HEK293T (cell line): ENCODE measurements at regions not wholly inside any gene's neighbourhood (a gene's known extent, or its start where the extent isn't known, plus 50 kb on each side); places are given as distances from the start of the nearest gene placed in this dataset.

Source experiments
- BHLHE40 ChIP-seq: fragments of 450-650 bp; IDR thresholded peaks from 2 replicates; pipeline ENCODE4 v1.6.1; 2016; ENCODE audit warnings: mild to moderate bottlenecking, moderate library complexity, borderline replicate concordance
- ELF4 ChIP-seq: fragments of 450-650 bp; IDR thresholded peaks from 2 replicates; pipeline ENCODE4 v1.6.1; 2017; ENCODE audit warnings: antibody characterized with exemption
- FOXA1 ChIP-seq: fragments of 450-650 bp; IDR thresholded peaks from 2 replicates; pipeline ENCODE4 v1.6.1; 2016; ENCODE audit warnings: mild to moderate bottlenecking
- FOXK2 ChIP-seq: fragments of 450-650 bp; IDR thresholded peaks from 2 replicates; pipeline ENCODE4 v1.6.1; 2016; ENCODE audit warnings: mild to moderate bottlenecking
- FOXM1 ChIP-seq: fragments of 450-650 bp; IDR thresholded peaks from 2 replicates; pipeline ENCODE4 v1.6.1; 2017; ENCODE audit warnings: mild to moderate bottlenecking, borderline replicate concordance
- L3MBTL2 ChIP-seq: fragments of 450-650 bp; conservative IDR thresholded peaks from 2 replicates; pipeline ENCODE4 v1.6.1; 2016; ENCODE audit warnings: mild to moderate bottlenecking
- LEF1 ChIP-seq: fragments of 450-650 bp; IDR thresholded peaks from 2 replicates; pipeline ENCODE4 v1.6.1; 2017; ENCODE audit warnings: mild to moderate bottlenecking, borderline replicate concordance
- NFRKB ChIP-seq: fragments of 450-650 bp; IDR thresholded peaks from 2 replicates; pipeline ENCODE4 v1.6.1; 2016; ENCODE audit warnings: mild to moderate bottlenecking, moderate library complexity
- SP1 ChIP-seq: fragments of 450-650 bp; IDR thresholded peaks from 2 replicates; pipeline ENCODE4 v1.6.1; 2017
- TARDBP ChIP-seq: fragments of 450-650 bp; IDR thresholded peaks from 2 replicates; pipeline ENCODE4 v1.6.1; 2016
- TF ChIP-seq, protein P1 (sequence below): fragments of 450-650 bp; IDR thresholded peaks from 2 replicates; pipeline ENCODE4 v1.6.1; 2016

DNA sequence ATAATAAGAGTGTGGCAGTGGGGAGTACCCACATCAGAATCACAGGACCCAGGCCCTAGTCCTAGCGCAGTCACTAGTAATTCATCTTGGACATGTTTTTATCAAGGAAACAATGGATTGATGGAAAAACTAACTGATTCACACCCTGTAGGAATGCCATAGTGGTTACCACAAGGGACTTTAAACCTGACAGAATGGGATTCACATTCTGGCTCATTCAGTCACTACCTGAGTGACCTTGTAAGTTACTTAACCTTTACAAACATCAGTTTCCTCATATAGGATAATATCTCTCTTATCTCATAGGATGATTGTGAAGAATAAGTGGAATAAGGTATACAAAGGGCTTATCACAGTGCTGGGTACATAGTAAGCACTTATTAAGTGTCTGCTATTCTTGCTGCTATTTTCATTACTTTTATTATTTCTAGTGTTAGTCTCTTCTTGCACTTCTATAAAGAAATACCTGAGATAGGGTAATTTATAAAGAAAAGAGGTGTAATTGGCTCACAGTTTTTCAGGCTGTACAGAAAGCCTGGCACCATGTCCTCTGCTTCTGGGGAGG is 247.5 kb upstream of the KLF3 start:
- TF ChIP-seq ELF4 (no peak), SP1 (no peak), BHLHE40 (no peak), TARDBP (no peak), FOXA1 (no peak), FOXM1 (no peak), NFRKB (no peak), L3MBTL2 (no peak), FOXK2 (no peak), LEF1 (no peak)
- TF ChIP-seq, protein P1, sequence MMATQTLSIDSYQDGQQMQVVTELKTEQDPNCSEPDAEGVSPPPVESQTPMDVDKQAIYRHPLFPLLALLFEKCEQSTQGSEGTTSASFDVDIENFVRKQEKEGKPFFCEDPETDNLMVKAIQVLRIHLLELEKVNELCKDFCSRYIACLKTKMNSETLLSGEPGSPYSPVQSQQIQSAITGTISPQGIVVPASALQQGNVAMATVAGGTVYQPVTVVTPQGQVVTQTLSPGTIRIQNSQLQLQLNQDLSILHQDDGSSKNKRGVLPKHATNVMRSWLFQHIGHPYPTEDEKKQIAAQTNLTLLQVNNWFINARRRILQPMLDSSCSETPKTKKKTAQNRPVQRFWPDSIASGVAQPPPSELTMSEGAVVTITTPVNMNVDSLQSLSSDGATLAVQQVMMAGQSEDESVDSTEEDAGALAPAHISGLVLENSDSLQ: no peak
